AG04449 (cell line): ENCODE measurements at regions not wholly inside any gene's neighbourhood (a gene's known extent, or its start where the extent isn't known, plus 50 kb on each side); places are given as distances from the start of the nearest gene placed in this dataset.
"Not testable (repeated sequence)": the region's sequence is repeated elsewhere in the genome, so short reads cannot be mapped to it uniquely, and the experiment has no call there.

Experiments
- CTCF ChIA-PET: fragments of 350-600 bp; formaldehyde crosslinking; extraction: SDS; loops from one replicate; lab custom pipeline; 2021; ENCODE audit warnings: antibody characterized with exemption; lab: Yijun Ruan, JAX
- POLR2A ChIA-PET: fragments of 400-600, 350-600 bp; formaldehyde crosslinking; extraction: SDS; loops from one replicate; lab custom pipeline; 2020; ENCODE audit warnings: antibody characterized with exemption, inconsistent platforms; lab: Yijun Ruan, JAX
- DNase-seq: peaks from one replicate; pipeline ENCODE4 v3.0.0-alpha.2; 2010; ENCODE audit warnings: low read depth, low spot score
- H3K4me3 ChIP-seq: 2 replicates; pipeline ENCODE4 v1.5.1; 2011; ENCODE audit warnings: low read depth, mild to moderate bottlenecking, control low read depth, low read length
- TF ChIP-seq, protein P1 (sequence below): IDR thresholded peaks from one replicate; pipeline ENCODE4 v1.5.1; 2011; ENCODE audit warnings: mild to moderate bottlenecking, moderate library complexity, low read length, control low read depth, inconsistent platforms; ENCODE audit not compliant: insufficient read depth; ENCODE audit errors: missing control alignments

- DNase-seq = no peak
- TF ChIP-seq, protein P1, sequence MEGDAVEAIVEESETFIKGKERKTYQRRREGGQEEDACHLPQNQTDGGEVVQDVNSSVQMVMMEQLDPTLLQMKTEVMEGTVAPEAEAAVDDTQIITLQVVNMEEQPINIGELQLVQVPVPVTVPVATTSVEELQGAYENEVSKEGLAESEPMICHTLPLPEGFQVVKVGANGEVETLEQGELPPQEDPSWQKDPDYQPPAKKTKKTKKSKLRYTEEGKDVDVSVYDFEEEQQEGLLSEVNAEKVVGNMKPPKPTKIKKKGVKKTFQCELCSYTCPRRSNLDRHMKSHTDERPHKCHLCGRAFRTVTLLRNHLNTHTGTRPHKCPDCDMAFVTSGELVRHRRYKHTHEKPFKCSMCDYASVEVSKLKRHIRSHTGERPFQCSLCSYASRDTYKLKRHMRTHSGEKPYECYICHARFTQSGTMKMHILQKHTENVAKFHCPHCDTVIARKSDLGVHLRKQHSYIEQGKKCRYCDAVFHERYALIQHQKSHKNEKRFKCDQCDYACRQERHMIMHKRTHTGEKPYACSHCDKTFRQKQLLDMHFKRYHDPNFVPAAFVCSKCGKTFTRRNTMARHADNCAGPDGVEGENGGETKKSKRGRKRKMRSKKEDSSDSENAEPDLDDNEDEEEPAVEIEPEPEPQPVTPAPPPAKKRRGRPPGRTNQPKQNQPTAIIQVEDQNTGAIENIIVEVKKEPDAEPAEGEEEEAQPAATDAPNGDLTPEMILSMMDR = no peak
- ChIA-PET CTCF (no interaction called here), POLR2A (no interaction called here)
- no peak overlapping the region for H3K4me3 ChIP-seq
Observed at GRCh38 chr3:63719796-63720445, 67.4 kb downstream of the SNTN start.

DNA sequence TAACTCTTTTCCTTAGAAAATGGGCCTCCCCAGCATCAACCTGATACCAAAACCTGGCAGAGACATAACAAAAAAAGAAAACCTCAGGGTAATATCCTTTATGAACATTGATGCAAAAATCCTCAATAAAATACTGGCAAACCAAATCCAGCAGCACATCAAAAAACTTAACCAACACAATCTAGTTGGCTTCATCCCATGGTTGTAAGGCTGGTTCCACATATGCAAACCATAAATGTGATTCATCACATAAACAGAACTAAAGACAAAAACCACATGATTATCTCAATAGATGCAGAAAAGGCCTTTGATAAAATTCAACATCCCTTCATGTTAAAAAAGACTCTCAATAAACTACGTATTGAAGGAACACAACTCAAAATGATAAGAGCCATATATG is 68.5 kb downstream of the SNTN start:
- CTCF ChIA-PET, POLR2A ChIA-PET, DNase-seq, H3K4me3 ChIP-seq: not testable (repeated sequence)

- ChIA-PET CTCF (interaction anchor here (1.2 to 4.0 kb wide), 2 partner anchors 20 to 374 kb away, joined by 4 to 17 read pairs; no protein-coding TSS in a partner anchor), POLR2A (no interaction called here)
- peak; percentile 85 for DNase-seq
- TF ChIP-seq, protein P1 = no peak
- no peak overlapping the region for H3K4me3 ChIP-seq
Observed at GRCh38 chr3:63724987-63725386, 72.5 kb downstream of the SNTN start.

DNA sequence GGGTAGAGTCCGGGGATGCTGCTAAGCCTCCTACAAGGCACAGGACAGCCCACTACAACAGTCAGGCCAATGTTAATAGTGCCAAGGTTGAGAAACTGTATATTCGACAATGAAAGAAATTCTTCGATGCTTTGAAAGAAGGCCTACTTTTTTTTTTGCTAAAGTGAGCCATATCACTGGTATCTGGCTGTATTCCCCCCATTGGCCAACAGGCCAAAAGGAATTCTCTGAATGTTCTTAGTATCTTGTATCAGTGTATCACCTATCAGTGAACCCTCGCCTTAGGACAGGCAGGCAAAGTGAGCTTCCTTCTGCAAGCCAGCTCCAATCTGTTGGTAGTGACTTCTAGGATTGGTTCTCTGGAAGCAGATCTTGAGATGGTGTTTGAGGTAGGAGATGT is 74.2 kb downstream of the SNTN start:
- ChIA-PET POLR2A (no interaction called here), CTCF (interaction anchor here (1.3 to 4.0 kb wide), 2 partner anchors 65 to 376 kb away, joined by 3 to 17 read pairs; no protein-coding TSS in a partner anchor)
- no peak for DNase-seq
- TF ChIP-seq, protein P1 = no peak
- no peak overlapping the region for H3K4me3 ChIP-seq

DNA sequence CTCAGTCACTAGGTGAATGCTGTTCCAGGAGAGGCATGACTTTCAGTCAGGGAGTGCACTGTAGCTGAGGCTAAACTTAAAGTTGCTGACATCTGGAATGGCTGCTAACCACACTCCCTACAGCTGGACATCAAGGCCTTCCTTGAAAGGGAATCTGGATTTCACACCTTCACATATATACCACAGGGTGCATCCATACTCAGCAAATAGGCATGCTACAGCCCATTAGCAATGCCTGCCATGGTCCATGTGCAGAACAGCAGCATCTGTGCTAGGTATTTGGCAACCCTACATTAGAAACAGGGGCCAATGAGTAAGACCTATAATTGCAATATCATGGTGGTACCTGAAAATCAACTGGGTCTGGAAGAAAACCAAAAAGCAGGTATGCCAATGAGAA is 74.8 kb downstream of the SNTN start:
- DNase-seq = no peak
- no peak overlapping the region for H3K4me3 ChIP-seq
- TF ChIP-seq, protein P1 = no peak
- CTCF ChIA-PET = interaction anchor here (1.3 to 4.0 kb wide), 2 partner anchors 66 to 376 kb away, joined by 3 to 17 read pairs; no protein-coding TSS in a partner anchor
- POLR2A ChIA-PET = no interaction called here

GRCh38 chr3:63731866-63732265 is 79.4 kb downstream of the SNTN start:
- TF ChIP-seq, protein P1 = no peak
- DNase-seq = no peak
- no peak overlapping the region for H3K4me3 ChIP-seq
- ChIA-PET POLR2A (no interaction called here), CTCF (no interaction called here)

GRCh38 chr3:63733278-63733677 is 80.8 kb downstream of the SNTN start:
- POLR2A ChIA-PET, CTCF ChIA-PET, DNase-seq, H3K4me3 ChIP-seq: not testable (repeated sequence)

DNA sequence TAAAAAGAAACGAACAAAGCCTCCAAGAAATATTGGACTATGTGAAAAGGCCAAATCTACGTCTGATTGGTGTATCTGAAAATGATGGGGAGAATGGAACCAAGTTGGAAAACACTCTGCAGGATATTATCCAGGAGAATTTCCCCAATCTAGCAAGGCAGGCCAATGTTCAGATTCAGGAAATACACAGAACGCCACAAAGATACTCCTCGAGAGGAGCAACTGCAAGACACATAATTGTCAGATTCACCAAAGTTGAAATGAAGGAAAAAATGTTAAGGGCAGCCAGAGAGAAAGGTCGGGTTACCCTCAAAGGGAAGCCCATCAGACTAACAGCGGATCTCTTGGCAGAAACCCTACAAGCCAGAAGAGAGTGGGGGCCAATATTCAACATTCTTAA is 82.2 kb downstream of the SNTN start:
- POLR2A ChIA-PET, CTCF ChIA-PET, H3K4me3 ChIP-seq, DNase-seq: not testable (repeated sequence)

DNA sequence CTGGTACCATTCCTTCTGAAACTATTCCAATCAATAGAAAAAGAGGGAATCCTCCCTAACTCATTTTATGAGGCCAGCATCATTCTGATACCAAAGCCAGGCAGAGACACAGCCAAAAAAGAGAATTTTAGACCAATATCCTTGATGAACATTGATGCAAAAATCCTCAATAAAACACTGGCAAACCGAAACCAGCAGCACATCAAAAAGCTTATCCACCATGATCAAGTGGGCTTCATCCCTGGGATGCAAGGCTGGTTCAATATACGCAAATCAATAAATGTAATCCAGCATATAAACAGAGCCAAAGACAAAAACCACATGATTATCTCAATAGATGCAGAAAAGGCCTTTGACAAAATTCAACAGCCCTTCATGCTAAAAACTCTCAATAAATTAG is 82.3 kb upstream of the C3orf49 start:
- POLR2A ChIA-PET, CTCF ChIA-PET, DNase-seq, H3K4me3 ChIP-seq: not testable (repeated sequence)

DNA sequence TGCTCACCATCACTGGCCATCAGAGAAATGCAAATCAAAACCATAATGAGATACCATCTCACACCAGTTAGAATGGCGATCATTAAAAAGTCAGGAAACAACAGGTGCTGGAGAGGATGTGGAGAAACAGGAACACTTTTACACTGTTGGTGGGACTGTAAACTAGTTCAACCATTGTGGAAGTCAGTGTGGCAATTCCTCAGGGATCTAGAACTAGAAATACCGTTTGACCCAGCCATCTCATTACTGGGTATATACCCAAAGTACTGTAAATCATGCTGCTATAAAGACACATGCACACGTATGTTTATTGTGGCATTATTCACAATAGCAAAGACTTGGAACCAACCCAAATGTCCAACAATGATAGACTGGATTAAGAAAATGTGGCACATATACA is 80.5 kb upstream of the C3orf49 start:
- CTCF ChIA-PET = not testable (repeated sequence)

More for the DNA sequence above, 80.5 kb upstream of the C3orf49 start:
- POLR2A ChIA-PET, H3K4me3 ChIP-seq, DNase-seq: not testable (repeated sequence)
